Neural progenitor cell (in vitro differentiated cells): ENCODE measurements at regions not wholly inside any gene's neighbourhood (a gene's known extent, or its start where the extent isn't known, plus 50 kb on each side); places are given as distances from the start of the nearest gene placed in this dataset.

Experiments used
- CTCF ChIP-seq: fragments of 200-600 bp; sonication (generic); IDR thresholded peaks from 2 replicates; pipeline ENCODE4 v1.5.1; 2017; ENCODE audit warnings: antibody characterized with exemption, mild to moderate bottlenecking
- EZH2 ChIP-seq: fragments of 200-600 bp; sonication (generic); IDR thresholded peaks from 2 replicates; pipeline ENCODE4 v1.6.1; 2017; ENCODE audit warnings: antibody characterized with exemption, mild to moderate bottlenecking, moderate library complexity
- EZH2phosphoT487 ChIP-seq: fragments of 200-600 bp; sonication (generic); IDR thresholded peaks from 2 replicates; pipeline ENCODE4 v1.6.1; 2017; ENCODE audit warnings: antibody characterized with exemption

- TF ChIP-seq EZH2phosphoT487 (no peak), CTCF (no peak), EZH2 (no peak)
These were observed 104.0 kb downstream of the SOX1 start for GRCh38 chr13:112170823-112171569.
